Dermis microvascular lymphatic vessel endothelial cell (primary cell): ENCODE measurements at regions not wholly inside any gene's neighbourhood (a gene's known extent, or its start where the extent isn't known, plus 50 kb on each side); places are given as distances from the start of the nearest gene placed in this dataset.

Source experiments
- DNase-seq, 2 donors: peaks; one replicate each; pipeline versions ENCODE4 v3.0.0 to v3.0.0-alpha.2; 2010; ENCODE audit warnings: low read depth in 2 of 2

- peak; percentile 91 to 98 for DNase-seq
Observed at GRCh38 chr1:244341455-244342450, 110.0 kb downstream of the ADSS2 start.

GRCh38 chr1:244344001-244344400, 107.7 kb downstream of the ADSS2 start:
- DNase-seq, result no peak

GRCh38 chr1:244346972-244347618, 104.6 kb downstream of the ADSS2 start:
- DNase-seq, result peak in 1 of 2 donors; percentile 46

GRCh38 chr1:244347942-244348341, 103.8 kb downstream of the ADSS2 start:
- DNase-seq, result peak in 1 of 2 donors; percentile 32

GRCh38 chr1:244349103-244349531, 102.6 kb downstream of the ADSS2 start:
- peak in 1 of 2 donors; percentile 94 for DNase-seq

GRCh38 chr1:244349581-244350001, 102.1 kb downstream of the ADSS2 start:
- DNase-seq, result peak in 1 of 2 donors; percentile 89

- peak in 1 of 2 donors; percentile 62 for DNase-seq
Observed at GRCh38 chr1:244350027-244350426, 101.7 kb downstream of the ADSS2 start.

- DNase-seq, result no peak
Observed at GRCh38 chr1:244352156-244352830, 99.4 kb downstream of the ADSS2 start.

- DNase-seq, result peak; percentile 49 to 99
Observed at GRCh38 chr1:244353551-244354091, 98.1 kb downstream of the ADSS2 start.

GRCh38 chr1:244354810-244355278, 96.9 kb downstream of the ADSS2 start:
- no peak for DNase-seq

- no peak for DNase-seq
Observed at GRCh38 chr1:244356376-244356775, 95.3 kb downstream of the ADSS2 start.
